ENCODE measurements at regions not wholly inside any gene's neighbourhood (a gene's known extent, or its start where the extent isn't known, plus 50 kb on each side); places are given as distances from the start of the nearest gene placed in this dataset.

DNA sequence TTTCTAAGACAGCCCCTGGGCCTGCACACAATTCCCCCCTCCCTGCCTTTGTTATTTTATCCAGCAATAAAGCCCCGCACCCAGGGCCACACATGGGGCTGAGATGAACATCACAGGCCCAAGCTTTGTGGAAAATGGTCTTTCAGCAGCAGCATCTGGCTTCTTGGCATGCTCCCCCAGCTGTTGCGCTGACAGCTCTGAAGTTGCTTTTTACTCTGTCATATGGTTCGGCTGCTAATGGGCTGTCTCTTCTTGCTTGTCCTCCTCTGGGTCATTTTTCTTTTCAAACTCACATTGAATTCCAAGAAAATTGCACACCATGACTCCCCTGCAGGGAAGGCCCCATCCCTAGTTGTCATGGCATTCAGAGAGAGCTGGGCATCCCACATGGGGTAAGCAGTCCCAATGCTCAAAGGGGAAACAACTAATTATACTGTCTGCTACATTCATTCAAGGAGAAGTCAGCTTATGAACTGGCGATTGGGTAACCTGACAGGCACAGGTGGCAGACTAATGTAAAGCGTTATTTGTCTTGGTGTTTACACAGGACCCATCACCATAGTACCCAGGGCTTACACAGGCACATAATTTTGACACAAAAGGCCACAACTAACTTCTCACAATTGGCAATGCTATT is 74.0 kb upstream of the CDKN3 start:
- DNase-seq, result no peak

DNA sequence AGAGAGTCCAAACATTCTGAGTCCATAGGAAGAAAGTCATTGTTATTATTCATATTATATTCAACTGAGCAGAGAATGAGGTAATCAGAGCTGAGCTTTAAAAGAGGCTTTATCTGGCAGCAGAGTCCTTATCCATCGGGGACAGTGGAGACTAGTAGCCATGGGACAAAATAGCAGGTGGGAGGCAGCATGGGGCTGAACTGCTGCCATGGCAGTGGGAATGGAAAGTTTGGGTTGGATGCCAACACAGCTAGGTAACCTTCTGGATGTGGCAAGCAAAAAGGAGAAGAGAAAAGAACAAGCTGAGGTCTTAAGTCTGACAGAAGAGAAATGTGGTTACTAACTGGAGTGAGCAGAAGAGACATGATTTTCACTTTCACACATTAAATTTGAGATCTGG is 71.0 kb upstream of the CDKN3 start:
- no peak for DNase-seq

- DNase-seq, result no peak
Measured at GRCh38 chr14:54329082-54329695, 67.6 kb upstream of the CDKN3 start.

GRCh38 chr14:54330876-54331275 is 65.9 kb upstream of the CDKN3 start:
- DNase-seq, result no peak

DNA sequence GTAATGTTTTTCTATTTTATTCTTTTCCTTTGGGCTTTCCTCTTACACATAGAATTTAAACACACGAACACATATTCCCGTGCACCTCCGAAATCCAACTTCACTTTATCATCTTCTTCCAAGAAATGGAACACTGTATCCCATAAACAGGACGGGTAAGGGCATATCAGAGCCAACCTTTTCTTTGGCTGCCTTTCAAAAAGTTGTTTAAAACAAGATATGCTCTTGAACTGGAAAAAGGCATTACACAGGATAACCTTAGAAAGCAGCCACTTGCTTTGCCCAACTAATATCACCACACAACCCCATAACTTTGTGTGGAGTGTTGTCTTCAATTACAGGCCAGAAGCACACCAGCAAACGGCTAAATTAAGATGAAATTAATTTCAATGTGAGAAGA is 65.3 kb upstream of the CDKN3 start:
- DNase-seq, result no peak

GRCh38 chr14:54332490-54332889 is 64.3 kb upstream of the CDKN3 start:
- no peak for DNase-seq

GRCh38 chr14:54333511-54333910 is 63.3 kb upstream of the CDKN3 start:
- DNase-seq, result no peak

DNA sequence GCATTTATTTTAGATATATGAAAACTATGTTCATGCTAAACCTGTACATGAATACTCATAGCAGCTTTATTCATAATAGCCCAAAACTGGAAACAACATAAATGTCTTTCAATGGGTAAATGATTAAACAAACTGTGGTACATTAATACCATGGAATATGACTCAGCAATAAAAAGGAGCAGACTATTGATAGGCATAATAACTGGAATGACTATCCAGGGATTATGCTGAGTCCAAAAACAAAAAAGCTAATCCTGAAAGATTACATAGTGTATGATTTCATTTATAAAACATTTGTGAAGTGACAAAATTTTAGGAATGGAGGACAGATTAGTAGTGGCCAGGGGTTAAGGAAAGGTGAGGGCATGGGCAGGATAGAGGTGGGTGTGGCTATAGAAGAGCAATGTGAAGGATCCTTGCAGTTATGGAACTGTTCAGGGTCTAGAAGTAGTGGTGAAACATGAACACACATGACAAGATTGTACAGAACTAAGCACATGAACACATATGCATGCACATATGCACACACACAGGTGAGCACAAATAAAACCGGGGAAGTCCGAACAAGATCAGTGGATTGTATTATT is 61.1 kb upstream of the CDKN3 start:
- DNase-seq, result no peak

- DNase-seq, result no peak
Measured at GRCh38 chr14:54337314-54337713, 59.5 kb upstream of the CDKN3 start.

DNA sequence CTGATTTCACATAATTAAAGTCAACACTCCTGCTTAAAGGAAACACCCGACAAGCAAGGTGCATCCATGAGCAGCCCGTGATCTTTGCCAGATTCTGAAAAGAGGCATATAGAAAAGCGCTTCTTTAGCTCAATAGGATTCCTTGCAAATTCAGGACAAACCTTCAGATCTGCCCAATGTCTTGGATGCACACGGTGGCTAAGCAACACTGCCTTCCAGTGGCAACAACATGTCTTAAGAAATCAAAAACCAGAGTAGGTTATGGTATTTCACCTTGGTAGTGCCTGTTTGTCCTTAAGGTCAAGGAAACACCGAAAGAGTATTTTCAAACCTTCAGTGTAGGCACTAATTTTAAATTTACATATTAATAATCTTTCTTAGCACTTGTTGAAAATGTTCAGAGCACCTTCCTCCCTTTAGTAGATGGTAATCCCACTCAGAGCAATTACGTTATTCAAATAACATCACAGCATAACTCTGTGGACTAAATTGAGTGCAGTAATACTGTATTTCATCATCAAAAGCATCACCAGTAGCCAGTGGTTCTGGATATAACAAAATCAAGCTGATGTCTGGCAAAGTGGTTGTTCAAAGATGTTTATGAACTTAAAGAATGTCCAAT is 58.0 kb upstream of the CDKN3 start:
- DNase-seq, result no peak

DNA sequence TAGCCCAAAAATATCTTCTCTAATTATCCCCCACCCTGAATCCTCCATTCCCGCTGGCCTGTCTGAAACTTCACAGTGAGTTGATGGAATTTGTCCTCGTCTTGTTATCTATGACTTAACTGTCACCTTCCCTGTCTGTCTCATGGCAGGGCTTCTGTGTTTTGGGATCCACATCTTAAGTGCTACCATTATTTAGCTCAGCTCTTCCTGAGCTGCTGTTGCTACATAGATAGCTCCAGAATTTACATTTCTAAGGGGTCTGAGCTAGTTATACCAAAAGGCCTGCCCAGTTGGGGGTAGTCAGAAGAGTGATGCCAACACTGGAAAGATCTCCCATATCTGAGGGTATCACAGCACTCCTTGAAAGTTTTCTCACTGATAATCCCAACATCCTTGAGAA is 57.0 kb upstream of the CDKN3 start:
- DNase-seq, result no peak

DNA sequence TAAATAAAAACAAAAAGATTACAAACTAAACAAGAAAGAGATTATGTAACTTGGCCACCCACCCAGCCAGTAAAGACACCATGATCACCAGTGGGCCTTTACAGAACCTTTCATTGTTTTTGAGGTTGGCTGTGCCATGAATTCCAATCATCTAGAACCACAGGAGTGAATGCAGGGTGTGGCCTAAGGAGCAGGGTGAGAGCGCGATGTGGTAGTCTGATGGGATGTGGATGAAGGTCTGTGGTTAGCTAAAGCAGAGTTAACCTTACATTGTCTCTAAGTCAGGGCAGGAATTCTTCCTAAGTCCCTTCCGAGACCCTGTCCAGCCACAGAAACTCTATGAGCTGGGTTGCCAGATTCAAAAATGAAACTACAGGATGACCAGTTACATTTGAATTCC is 54.0 kb upstream of the CDKN3 start:
- no peak for DNase-seq

- no peak for DNase-seq
Measured at GRCh38 chr14:54343272-54344121, 53.3 kb upstream of the CDKN3 start.

GRCh38 chr14:54344445-54344844 is 52.4 kb upstream of the CDKN3 start:
- no peak for DNase-seq

GRCh38 chr14:54346257-54346656 is 50.5 kb upstream of the CDKN3 start:
- DNase-seq, result no peak
